Retina (tissue), 1 donor: ENCODE measurements at regions not wholly inside any gene's neighbourhood (a gene's known extent, or its start where the extent isn't known, plus 50 kb on each side); places are given as distances from the start of the nearest gene placed in this dataset.

ENCODE experiments used
- DNase-seq: peaks from one replicate; pipeline ENCODE4 v3.0.0-alpha.2; 2016

DNA sequence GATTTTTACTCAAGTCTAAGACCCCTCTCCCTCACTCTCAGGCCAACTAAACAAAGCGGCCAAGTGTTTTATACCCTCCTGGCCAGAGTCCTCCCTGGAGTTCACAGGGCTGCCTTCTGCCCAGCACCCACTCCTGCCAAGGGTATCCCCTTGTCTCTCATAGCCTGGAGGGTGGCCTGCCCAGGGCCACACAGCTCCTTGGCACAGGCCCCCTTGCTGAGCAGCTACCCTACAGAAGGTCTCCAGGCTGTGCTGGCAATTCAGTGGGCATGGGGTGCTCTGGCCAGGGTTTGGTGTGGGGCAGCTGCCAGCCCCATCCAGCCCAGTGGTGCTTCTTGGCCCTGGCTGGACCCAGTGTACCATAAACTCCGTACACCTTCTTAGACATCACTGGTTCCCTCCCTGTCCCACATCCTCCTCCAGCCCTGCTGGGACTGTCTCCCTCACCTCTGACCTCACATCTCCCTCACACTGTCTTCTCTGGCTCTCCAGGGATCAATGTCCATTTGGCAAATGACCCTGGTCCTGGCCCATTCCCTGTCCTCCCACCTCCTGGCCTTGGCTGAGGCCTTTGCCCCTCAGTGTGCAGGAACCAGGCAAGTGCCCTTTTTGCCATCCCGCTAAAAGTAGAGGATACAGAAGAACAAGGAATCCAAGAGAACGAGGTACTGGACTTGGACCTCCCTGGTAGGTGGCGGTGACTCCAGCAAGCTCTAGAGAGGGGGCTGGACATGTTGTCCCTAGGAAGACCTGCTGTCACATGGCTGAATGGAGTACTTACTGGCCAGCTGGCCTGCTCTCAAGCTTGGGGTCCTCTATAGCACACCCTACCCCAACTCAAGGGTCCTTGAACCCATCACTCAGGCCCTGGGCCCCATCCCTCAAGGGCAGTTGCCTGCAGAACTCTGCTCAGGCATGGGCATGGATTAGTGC, 50.0 kb upstream of the TRPM1 start:
- no peak for DNase-seq

DNA sequence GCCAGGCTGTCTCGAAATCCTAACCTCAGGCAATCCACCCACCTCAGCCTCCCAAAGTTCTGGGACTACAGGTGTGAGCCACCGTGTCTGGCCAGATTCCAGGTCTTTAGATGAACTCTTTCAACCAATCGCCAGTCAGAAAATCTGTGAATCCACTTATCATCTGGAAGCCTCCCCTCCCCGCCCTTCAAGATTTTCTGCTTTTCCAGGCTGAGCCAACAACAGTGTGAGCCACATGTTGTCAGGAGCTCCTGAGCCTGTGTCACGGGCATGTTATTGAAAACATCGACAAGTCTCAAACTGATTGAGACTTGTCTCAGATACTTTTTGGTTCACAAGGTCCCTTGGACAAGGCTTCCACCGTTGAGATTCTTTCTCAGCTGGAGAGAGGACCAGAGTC, 52.0 kb upstream of the TRPM1 start:
- DNase-seq, result no peak

- no peak for DNase-seq
Measured at GRCh38 chr15:31155151-31155550, 53.6 kb upstream of the TRPM1 start.

DNA sequence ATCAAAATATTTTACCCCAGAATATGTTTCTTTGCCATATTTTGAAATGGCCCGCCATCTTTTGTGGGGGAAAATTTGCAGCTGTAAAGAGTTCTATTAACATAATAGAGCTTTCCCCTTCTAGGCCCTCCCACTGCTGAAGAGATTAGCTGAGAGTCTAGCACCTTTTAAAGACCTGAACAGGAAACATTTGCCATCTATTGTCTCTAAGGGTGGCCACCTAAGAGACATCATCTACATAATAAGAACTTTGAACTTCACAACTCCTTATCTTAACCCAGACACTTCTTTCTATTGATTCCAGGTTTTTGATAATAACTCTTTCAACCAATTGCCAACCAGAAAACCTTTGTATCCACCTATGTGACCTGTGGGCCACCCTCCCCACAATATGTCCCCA, 54.7 kb upstream of the TRPM1 start:
- no peak for DNase-seq

- DNase-seq, result no peak
Measured at GRCh38 chr15:31156808-31157207, 55.3 kb upstream of the TRPM1 start.

DNA sequence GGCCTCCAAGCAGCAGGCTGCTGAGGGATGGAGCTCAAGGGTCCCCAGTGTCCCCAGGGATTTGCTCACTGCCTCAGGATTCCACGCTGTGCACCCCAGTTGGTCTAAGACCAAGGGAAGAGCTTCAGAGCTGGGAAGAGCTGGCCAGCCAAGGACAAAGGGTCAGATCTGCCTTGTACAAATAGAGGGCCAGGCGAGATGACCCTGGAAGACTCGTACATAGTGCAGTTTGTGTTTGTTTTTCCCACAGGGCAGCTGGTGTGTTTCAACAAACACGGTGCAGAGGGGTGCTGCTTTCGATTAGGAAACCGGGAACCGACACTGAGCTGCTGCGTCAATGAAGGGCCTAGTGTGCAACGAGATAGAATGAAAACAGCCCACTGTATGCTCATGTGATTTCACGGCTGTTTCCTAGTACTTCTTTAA, 56.1 kb upstream of the TRPM1 start:
- DNase-seq, result no peak

GRCh38 chr15:31158858-31159569, 57.5 kb upstream of the TRPM1 start:
- no peak for DNase-seq

- DNase-seq, result no peak
Measured at GRCh38 chr15:31159837-31160236, 58.3 kb upstream of the TRPM1 start.

- DNase-seq, result no peak
Measured at GRCh38 chr15:31160297-31160696, 58.8 kb upstream of the TRPM1 start.

GRCh38 chr15:31160740-31161495, 59.4 kb upstream of the TRPM1 start:
- no peak for DNase-seq

- no peak for DNase-seq
Measured at GRCh38 chr15:31161951-31162350, 60.4 kb upstream of the TRPM1 start.

- DNase-seq, result no peak
Measured at GRCh38 chr15:31162721-31163510, 61.4 kb upstream of the TRPM1 start.

GRCh38 chr15:31163769-31164572, 62.4 kb upstream of the TRPM1 start:
- no peak for DNase-seq

DNA sequence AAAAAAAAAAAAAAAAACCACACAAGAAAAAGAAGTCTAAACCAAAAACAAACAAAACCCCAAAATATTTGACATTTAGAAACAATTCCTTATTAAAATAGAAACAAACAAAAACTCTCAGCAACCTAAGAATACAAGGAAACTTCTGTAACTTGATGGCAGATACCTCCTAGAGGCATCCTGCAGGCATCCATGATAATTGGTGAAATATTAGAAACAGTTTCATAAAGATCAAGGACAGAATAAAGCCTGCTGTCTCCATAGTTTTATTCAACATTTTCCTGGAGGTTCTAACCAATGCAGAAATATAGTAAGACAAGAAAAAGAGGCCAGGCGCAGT, 63.0 kb upstream of the TRPM1 start:
- no peak for DNase-seq

DNA sequence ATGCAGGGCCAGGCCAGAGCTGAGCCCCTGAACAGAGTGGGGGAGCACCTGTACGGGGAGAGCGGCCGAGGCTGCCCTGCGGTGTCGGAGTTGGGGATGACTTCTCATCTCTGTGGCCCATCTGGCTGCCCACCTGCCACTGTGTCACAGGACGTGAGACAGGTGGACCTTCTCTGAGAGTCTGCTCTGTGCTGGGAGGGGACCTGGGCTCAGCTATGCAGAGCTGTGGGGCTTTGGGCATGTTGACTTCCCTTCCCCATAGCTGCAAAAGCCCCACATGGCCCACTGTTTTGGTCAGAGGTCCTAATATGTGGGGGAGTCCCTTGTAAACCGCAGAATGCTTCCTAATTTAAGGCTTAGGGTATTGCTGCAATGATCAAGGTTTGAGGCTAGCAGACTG, 68.0 kb upstream of the TRPM1 start:
- no peak for DNase-seq

GRCh38 chr15:31171731-31172130, 70.2 kb upstream of the TRPM1 start:
- no peak for DNase-seq

- DNase-seq, result no peak
Measured at GRCh38 chr15:31172606-31173005, 71.1 kb upstream of the TRPM1 start.

- DNase-seq, result no peak
Measured at GRCh38 chr15:31173790-31174450, 72.4 kb upstream of the TRPM1 start.

GRCh38 chr15:31175484-31175883, 74.0 kb upstream of the TRPM1 start:
- no peak for DNase-seq

GRCh38 chr15:31177951-31178350, 76.4 kb upstream of the TRPM1 start:
- no peak for DNase-seq

DNA sequence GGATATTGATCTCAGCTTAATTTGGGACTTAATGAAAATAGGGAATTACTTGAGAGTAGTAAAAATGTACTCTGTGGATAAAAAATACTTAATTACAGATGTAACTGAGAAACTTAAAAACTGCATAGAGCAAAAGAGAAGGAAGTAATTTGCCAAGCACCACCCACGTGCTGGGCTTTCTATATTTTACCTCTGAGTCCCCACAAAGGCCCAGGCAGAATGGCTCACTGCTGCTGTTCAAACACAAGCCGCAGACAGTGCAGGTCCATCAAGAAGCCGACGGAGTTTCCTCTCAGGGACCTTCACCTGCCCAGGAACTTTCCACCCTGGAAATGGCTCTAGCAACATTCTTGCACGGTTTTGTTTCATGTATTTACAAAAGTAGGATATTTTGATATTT, 77.2 kb upstream of the TRPM1 start:
- no peak for DNase-seq
